HG02840 (cell line): ENCODE measurements at regions not wholly inside any gene's neighbourhood (a gene's known extent, or its start where the extent isn't known, plus 50 kb on each side); places are given as distances from the start of the nearest gene placed in this dataset.

Experiments used
- ATAC-seq: cut with Tn5 transposase; IDR thresholded peaks from one replicate; pipeline ENCODE4 v1.9.1; 2021; ENCODE audit warnings: mild to moderate bottlenecking, moderate library complexity, moderate number of reproducible peaks; ENCODE audit not compliant: unreplicated experiment, low FRiP score

DNA sequence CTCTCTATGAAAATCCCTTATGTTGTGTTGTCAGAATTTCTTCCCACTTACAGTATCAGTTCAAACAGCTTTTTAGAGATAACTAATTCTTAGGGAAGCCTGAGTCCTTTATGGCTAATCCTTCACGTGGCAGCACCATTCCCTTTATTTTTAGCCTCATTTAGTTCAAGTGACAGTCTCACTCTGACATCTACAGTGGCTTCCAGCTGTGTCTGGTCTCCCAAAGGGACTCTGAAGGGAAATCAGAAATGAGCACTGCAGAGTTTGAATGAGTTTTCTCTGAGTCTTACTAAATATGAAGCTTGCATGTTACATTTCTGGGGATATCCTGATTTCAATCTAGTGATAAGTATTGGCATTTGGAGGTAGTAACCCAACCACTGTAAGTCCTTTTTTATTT, 1104.1 kb downstream of the CDH11 start:
- no peak for ATAC-seq

- no peak for ATAC-seq
These were observed 1108.0 kb downstream of the CDH11 start for GRCh38 chr16:64013856-64014255.

DNA sequence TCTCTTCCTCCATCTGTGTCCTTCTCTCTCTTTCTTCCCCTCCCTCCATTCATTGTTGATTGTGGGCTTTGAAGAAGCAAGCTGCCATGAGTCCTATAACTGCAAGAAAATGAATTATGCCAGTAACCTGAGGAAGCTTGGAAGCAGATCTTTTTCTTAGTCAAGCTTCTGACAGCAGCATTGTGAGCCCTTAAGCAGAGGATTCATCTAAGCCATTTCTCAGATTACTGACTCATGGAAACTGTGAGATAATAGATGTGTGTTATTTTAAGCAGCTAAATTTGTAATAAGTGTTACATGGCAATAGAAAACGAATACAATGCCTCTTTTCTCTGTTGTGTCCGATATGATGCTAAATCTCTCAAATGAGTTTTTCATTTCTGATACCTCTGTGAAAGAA, 1109.7 kb downstream of the CDH11 start:
- ATAC-seq = no peak

- no peak for ATAC-seq
These were observed 1110.2 kb downstream of the CDH11 start for GRCh38 chr16:64011650-64012049.

GRCh38 chr16:64008131-64008530, 1113.7 kb downstream of the CDH11 start:
- ATAC-seq = no peak

DNA sequence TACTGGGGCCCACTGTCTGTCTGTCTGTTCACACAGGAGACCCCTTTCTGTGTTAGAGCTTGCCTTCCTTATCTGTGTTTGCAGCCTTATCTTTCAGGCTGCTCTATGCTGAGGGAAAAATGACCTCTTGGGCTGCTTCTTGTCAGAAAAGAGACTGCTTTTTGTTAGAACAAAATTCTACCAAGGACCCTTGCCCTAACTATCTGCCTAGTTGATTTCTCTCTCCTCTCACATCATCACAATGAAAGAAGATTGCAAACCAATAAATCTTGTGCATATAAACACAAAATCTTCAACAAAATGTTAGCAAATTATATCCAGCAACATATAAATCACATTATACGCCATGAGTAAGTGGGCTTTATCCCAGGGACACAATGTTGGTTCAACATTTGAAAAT, 1117.7 kb downstream of the CDH11 start:
- no peak for ATAC-seq

DNA sequence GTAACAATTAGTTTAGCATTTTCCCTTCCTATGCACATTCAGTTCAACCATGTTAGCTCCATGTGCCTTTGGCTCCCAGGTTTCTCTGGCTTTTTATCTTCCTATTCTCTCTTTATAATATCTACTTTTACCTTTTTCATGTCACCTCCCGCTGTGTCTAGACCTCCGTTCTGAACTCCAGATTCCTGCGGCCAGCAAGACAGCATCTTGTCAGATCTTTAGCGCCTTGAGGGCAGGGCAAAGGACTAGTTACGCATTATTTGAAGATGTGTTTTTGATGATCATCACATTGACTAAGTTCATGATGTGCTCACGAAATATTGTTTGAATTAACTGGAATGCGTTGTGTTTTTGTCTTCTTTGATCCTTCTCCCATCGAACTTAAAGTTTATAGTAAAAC, 1126.8 kb downstream of the CDH11 start:
- no peak for ATAC-seq

DNA sequence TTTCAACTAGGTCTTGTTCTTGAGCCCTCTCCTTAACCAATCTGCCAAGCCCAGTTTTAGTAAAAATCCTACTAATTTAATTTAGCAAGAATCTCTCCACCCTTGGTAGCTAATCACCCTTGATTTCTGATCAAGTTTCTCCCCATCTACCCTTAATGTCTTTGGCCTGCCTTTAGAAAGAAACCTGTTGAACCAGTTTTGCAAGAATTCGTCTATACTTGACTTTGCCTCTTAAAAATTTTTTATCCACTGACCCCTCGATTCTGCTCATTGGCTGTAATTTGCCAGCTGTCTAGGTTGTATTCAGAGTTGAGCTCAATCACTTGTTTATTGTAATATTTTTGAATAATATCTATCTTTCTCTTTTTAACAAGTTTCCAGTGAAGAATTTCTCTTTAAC, 1138.5 kb downstream of the CDH11 start:
- no peak for ATAC-seq

- no peak for ATAC-seq
These were observed 1139.1 kb downstream of the CDH11 start for GRCh38 chr16:63982741-63983140.

GRCh38 chr16:63982110-63982509, 1139.8 kb downstream of the CDH11 start:
- no peak for ATAC-seq

- ATAC-seq = no peak
These were observed 1140.2 kb downstream of the CDH11 start for GRCh38 chr16:63981639-63982038.

GRCh38 chr16:63980763-63981162, 1141.1 kb downstream of the CDH11 start:
- ATAC-seq = no peak

DNA sequence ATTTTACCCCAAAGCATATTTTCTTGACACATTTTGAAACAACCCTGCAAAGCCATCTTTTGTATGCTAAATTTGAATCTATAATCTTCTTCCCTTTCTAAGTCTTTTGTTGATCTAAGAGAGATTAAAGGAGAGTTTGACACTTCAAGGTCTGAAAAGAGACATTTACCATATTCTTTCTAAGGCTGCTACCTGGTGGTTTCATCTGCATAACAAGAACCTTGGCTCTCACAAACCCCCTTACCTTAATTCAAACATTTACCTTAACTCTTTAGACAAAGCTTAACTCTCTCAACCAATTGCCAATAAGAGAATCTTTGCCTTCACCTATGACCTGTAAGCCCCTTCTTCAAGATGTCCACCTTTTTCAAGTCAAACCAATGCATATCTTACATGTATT, 1143.6 kb downstream of the CDH11 start:
- no peak for ATAC-seq

DNA sequence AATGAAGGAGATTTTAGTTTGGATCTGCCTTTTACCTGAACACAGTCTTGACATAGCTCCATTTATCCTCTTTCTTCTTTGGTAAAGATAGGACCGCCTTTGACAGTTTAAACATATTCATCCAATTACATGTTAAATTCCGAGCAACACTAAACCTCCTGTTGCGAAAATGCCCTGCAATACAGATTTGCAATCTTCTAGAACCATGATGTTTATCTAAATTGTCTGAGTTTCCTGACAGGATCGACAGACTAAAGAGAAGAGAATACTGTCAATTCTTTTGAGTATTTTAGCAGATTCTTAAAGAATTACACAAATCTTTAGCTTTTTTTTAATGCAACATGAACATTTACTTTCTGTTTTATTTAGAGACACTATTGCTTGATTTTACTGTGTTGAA, 1145.5 kb downstream of the CDH11 start:
- ATAC-seq = no peak

GRCh38 chr16:63975669-63976068, 1146.2 kb downstream of the CDH11 start:
- ATAC-seq = no peak

DNA sequence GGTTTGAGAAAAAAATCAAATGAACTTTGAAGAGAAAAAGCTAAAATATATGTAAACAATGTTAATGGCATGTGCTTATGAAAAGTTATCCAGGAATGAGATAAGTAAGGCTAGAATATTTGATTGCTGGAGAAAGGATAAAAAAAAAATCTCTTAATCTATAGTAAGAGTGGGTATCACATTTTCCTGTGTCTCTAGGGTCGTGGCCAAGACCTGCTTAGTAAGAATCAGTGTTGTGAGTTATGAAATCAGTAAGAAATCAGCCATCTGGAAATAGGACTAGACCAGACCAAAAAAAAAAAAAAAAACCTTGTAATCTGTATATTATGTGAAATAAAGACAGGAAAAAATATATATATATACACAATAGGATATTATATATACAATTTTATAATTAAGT, 1153.9 kb downstream of the CDH11 start:
- ATAC-seq = no peak

- ATAC-seq = no peak
These were observed 1161.5 kb downstream of the CDH11 start for GRCh38 chr16:63960321-63960720.

- ATAC-seq = no peak
These were observed 1174.8 kb downstream of the CDH11 start for GRCh38 chr16:63947022-63947421.

DNA sequence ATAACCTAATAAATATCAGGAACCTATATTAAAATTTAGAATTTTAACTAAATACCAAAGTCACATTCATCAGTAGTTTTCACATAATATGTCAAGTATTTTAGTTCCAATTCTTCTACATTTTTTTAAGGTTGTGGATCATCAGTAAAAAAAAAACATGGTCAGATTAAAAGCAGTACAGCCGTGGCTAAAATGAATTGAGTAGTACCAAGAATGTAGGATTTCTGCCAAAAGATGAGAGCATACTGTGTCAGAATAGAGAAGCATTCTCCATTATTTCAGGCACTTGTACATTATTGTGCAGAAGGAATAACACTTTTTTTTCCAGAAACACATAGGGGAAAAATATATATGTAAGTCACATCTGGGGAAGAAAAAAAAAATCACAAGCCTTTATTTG, 1176.1 kb downstream of the CDH11 start:
- no peak for ATAC-seq

DNA sequence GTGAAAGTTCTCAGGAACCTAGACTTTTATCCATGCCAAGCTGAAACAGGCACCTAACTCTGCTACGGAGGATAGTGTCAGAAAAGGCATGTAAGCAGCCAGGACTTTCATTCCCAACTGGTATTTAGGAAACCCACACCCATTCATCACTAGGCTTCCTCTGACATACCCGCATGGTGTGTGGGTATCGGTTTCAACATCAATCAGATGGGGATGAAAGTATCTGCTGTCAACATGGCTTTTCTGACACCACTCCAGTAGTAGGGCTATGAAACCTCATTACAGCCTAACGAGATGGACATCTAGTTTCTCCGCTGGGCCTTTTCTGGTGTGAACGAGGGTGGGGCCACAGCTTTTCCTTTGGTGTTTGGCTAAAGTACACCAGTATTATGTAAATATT, 1178.3 kb downstream of the CDH11 start:
- ATAC-seq = no peak

- no peak for ATAC-seq
These were observed 1183.2 kb downstream of the CDH11 start for GRCh38 chr16:63938661-63939060.

DNA sequence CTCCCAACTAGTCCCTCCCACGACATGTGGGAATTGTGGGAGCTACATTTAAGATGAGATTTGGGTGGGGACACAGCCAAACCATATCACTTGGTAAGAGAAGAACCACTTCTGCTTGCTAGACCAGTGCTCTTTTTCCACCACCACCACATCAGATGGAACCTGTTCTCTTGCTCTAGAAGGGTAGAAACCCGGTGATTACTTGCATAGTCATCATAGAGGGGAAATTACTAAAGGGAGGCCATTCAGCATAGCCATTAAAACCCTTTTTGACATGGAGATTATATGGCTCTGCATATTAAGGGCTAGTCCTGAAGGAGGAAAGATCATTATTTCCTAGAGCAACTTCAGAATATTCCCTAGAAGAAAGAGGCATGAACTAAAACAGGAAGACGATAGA, 1188.0 kb downstream of the CDH11 start:
- ATAC-seq = no peak

DNA sequence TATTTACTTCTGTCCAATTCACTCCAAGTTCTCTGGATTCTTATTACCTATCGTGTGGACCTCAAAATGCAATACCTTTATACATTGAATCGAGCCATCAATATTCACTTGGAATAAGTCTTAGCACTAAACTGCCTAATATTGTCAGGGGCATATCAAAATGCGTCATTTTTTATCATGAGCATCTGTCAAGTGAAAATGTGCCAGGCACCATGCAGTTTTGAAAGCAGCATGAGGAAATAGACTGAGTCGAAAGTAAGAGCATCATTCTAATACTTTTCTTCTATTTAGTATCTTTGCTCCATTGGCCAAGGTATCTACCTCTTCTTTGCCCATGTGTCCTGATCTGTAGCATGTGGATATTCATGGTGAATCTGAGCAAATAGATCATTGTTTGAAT, 1193.4 kb downstream of the CDH11 start:
- no peak for ATAC-seq

DNA sequence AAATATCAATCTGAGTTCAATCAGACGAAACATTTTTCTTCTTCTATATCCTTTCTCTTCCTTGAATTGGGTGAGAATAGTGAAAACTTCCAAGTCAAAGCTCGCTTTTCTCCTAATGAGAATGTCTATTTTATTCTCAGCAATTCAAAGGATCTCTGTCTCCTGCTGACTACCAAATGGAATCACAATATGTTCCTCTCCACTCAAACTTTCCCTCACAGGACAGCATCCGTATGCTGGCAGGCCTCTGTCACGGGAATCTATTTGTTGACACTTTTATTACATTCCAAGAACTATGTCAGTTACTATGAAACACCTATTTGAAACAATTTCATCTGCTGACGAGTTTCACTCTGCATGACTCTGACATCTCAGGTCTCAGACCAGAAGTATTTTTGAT, 1196.6 kb downstream of the CDH11 start:
- ATAC-seq = no peak
